GM23338 (cell line): ENCODE measurements at regions not wholly inside any gene's neighbourhood (a gene's known extent, or its start where the extent isn't known, plus 50 kb on each side); places are given as distances from the start of the nearest gene placed in this dataset.

Source experiments
- ATAC-seq: fragments of 200-7000 bp; cut with Tn5 transposase; 3 replicates; pipeline ENCODE4 v1.9.1; 2020
- DNase-seq: peaks from one replicate; pipeline ENCODE4 v3.0.0-alpha.2; 2015; ENCODE audit warnings: low spot score
- H2AFZ ChIP-seq: fragments of 200-600 bp; sonication (generic); 2 replicates; pipeline ENCODE4 v1.8.0; 2016; ENCODE audit warnings: antibody characterized with exemption, mild to moderate bottlenecking, moderate library complexity
- H3F3A ChIP-seq: fragments of 200-600 bp; sonication (generic); replicated peaks from 2 replicates; pipeline ENCODE4 v1.8.0; 2017; ENCODE audit warnings: antibody characterized with exemption, mixed run types, low read depth
- H3K27ac ChIP-seq: fragments of 200-600 bp; sonication (generic); 2 replicates; pipeline ENCODE4 v1.6.1; 2016; ENCODE audit warnings: low read depth
- H3K27me3 ChIP-seq: fragments of 200-600 bp; sonication (generic); 2 replicates; pipeline ENCODE4 v1.8.0; 2016; ENCODE audit warnings: mild to moderate bottlenecking, mixed run types, moderate library complexity; ENCODE audit not compliant: insufficient read depth
- H3K36me3 ChIP-seq: fragments of 200-600 bp; sonication (generic); 2 replicates; pipeline ENCODE4 v1.8.0; 2016; ENCODE audit warnings: mild to moderate bottlenecking; ENCODE audit not compliant: insufficient read depth
- H3K4me1 ChIP-seq: fragments of 200-600 bp; sonication (generic); 2 replicates; pipeline ENCODE4 v1.8.0; 2016; ENCODE audit warnings: mild to moderate bottlenecking, moderate library complexity; ENCODE audit not compliant: insufficient read depth
- H3K4me2 ChIP-seq: fragments of 200-600 bp; sonication (generic); 2 replicates; pipeline ENCODE4 v1.7.1; 2017; ENCODE audit warnings: mixed run types
- H3K4me3 ChIP-seq: fragments of 200-600 bp; sonication (generic); 2 replicates; pipeline ENCODE4 v1.6.1; 2016; ENCODE audit warnings: mixed run types
- H3K79me2 ChIP-seq: fragments of 200-600 bp; sonication (generic); replicated peaks from 2 replicates; pipeline ENCODE4 v1.8.0; 2017; ENCODE audit warnings: mild to moderate bottlenecking; ENCODE audit not compliant: insufficient read depth
- H3K9me2 ChIP-seq: fragments of 200-600 bp; sonication (generic); 2 replicates; pipeline ENCODE4 v1.8.0; 2017; ENCODE audit not compliant: insufficient read depth
- H4K20me1 ChIP-seq: fragments of 200-600 bp; sonication (generic); replicated peaks from 2 replicates; pipeline ENCODE4 v1.8.0; 2017; ENCODE audit warnings: mild to moderate bottlenecking; ENCODE audit not compliant: insufficient read depth
- H3K27ac Mint-ChIP-seq: 2 replicates; pipeline ENCODE4 v1.8.0; 2020; ENCODE audit warnings: inconsistent platforms, mild to moderate bottlenecking, moderate library complexity, mixed read lengths
- H3K27me3 Mint-ChIP-seq: 3 replicates; pipeline ENCODE4 v1.8.0; 2022; ENCODE audit warnings: low read depth, mild to moderate bottlenecking, moderate library complexity, mixed read lengths, inconsistent platforms; ENCODE audit not compliant: insufficient read depth, poor library complexity
- H3K36me3 Mint-ChIP-seq: 3 replicates; pipeline ENCODE4 v1.8.0; 2021; ENCODE audit warnings: low read depth, mild to moderate bottlenecking, inconsistent platforms, moderate library complexity, mixed read lengths
- H3K4me1 Mint-ChIP-seq: 3 replicates; pipeline ENCODE4 v1.8.0; 2020; ENCODE audit warnings: mild to moderate bottlenecking, inconsistent platforms, mixed read lengths
- H3K4me3 Mint-ChIP-seq: 3 replicates; pipeline ENCODE4 v1.8.0; 2021; ENCODE audit warnings: moderate library complexity, mild to moderate bottlenecking, inconsistent platforms, mixed read lengths
- H3K9me3 Mint-ChIP-seq: 3 replicates; pipeline ENCODE4 v1.8.0; 2020; ENCODE audit warnings: moderate library complexity, mild to moderate bottlenecking, inconsistent platforms, mixed read lengths
- EZH2 ChIP-seq: fragments of 200-600 bp; sonication (generic); IDR thresholded peaks from one replicate; pipeline ENCODE4 v1.8.0; 2017; ENCODE audit warnings: antibody characterized with exemption, mild to moderate bottlenecking, low read depth; ENCODE audit not compliant: unreplicated experiment
- EZH2phosphoT487 ChIP-seq: fragments of 200-600 bp; sonication (generic); IDR thresholded peaks from one replicate; pipeline ENCODE4 v1.8.1; 2018; ENCODE audit warnings: antibody characterized with exemption; ENCODE audit not compliant: unreplicated experiment
- JUNB ChIP-seq: IDR thresholded peaks from one replicate; pipeline ENCODE4 v1.6.1; 2016; ENCODE audit warnings: antibody characterized with exemption; ENCODE audit not compliant: unreplicated experiment
- POLR2AphosphoS5 ChIP-seq: IDR thresholded peaks from 2 replicates; pipeline ENCODE4 v1.6.1; 2016; ENCODE audit warnings: antibody characterized with exemption, low read depth
- ZNF114 ChIP-seq: fragments of 250-450 bp; sonication (Bioruptor Pico); IDR thresholded peaks from 2 replicates; pipeline ENCODE4 v1.5.0; 2020; ENCODE audit warnings: mild to moderate bottlenecking, moderate library complexity
- ZNF462 ChIP-seq: fragments of 250-450 bp; sonication (Bioruptor Pico); IDR thresholded peaks from 2 replicates; pipeline ENCODE4 v1.5.0; 2020; ENCODE audit warnings: mild to moderate bottlenecking, moderate library complexity
- TF ChIP-seq, protein P1 (sequence below): IDR thresholded peaks from one replicate; pipeline ENCODE4 v1.6.1; 2018; ENCODE audit warnings: antibody characterized with exemption; ENCODE audit not compliant: unreplicated experiment

GRCh38 chr4:46450556-46450955 lies 60.6 kb upstream of the GABRA2 start:
- Mint-ChIP-seq H3K36me3 (peaks cover 7% of the 10 kb centered on the region; the same call in 1 of the 3 replicates), H3K4me3 (no peak overlapping the region), H3K27ac (no peak overlapping the region), H3K4me1 (no peaks in the 10 kb centered on the region), H3K9me3 (peaks cover 66% of the 10 kb centered on the region), H3K27me3 (no peaks in the 10 kb centered on the region)
- ATAC-seq (no peak), DNase-seq (no peak)
- Histone ChIP-seq H3K4me1 (no peaks in the 10 kb centered on the region), H3K4me2 (no peak overlapping the region), H3F3A (no peaks in the 10 kb centered on the region), H3K9me2 (0 out of 2 replicates have a peak, but pooled peaks cover 2% of the 10 kb centered on the region), H3K79me2 (no peaks in the 10 kb centered on the region), H3K4me3 (no peak overlapping the region), H4K20me1 (no peaks in the 10 kb centered on the region), H2AFZ (peak overlapping the region; percentile 72; the same call in 1 of the 2 replicates), H3K27me3 (no peaks in the 10 kb centered on the region), H3K27ac (no peak overlapping the region), H3K36me3 (no peaks in the 10 kb centered on the region)
- TF ChIP-seq EZH2phosphoT487, result no peak
- no peak for TF ChIP-seq ZNF462 (CRISPR knock-in tag)
- TF ChIP-seq POLR2AphosphoS5, result no peak
- TF ChIP-seq, protein P1, sequence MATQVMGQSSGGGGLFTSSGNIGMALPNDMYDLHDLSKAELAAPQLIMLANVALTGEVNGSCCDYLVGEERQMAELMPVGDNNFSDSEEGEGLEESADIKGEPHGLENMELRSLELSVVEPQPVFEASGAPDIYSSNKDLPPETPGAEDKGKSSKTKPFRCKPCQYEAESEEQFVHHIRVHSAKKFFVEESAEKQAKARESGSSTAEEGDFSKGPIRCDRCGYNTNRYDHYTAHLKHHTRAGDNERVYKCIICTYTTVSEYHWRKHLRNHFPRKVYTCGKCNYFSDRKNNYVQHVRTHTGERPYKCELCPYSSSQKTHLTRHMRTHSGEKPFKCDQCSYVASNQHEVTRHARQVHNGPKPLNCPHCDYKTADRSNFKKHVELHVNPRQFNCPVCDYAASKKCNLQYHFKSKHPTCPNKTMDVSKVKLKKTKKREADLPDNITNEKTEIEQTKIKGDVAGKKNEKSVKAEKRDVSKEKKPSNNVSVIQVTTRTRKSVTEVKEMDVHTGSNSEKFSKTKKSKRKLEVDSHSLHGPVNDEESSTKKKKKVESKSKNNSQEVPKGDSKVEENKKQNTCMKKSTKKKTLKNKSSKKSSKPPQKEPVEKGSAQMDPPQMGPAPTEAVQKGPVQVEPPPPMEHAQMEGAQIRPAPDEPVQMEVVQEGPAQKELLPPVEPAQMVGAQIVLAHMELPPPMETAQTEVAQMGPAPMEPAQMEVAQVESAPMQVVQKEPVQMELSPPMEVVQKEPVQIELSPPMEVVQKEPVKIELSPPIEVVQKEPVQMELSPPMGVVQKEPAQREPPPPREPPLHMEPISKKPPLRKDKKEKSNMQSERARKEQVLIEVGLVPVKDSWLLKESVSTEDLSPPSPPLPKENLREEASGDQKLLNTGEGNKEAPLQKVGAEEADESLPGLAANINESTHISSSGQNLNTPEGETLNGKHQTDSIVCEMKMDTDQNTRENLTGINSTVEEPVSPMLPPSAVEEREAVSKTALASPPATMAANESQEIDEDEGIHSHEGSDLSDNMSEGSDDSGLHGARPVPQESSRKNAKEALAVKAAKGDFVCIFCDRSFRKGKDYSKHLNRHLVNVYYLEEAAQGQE, result no peak
- TF ChIP-seq ZNF114 (CRISPR knock-in tag), result no peak
- TF ChIP-seq JUNB, result no peak
- TF ChIP-seq EZH2, result no peak
